ENCODE measurements at regions not wholly inside any gene's neighbourhood (a gene's known extent, or its start where the extent isn't known, plus 50 kb on each side); places are given as distances from the start of the nearest gene placed in this dataset.

- Histone ChIP-seq H3K27ac (no peak overlapping the region), H3K4me3 (no peak overlapping the region), H3K9me3 (ENCODE audit: low read depth, low read length) (no peaks in the 10 kb centered on the region), H3K9ac (ENCODE audit: insufficient read length) (no peak overlapping the region), H3K36me3 (ENCODE audit: insufficient read depth, low read length) (no peaks in the 10 kb centered on the region)
- no peak for TF ChIP-seq EZH2 (IDR thresholded peaks at IDR 0.05)
- TF ChIP-seq FOXP2 (optimal IDR thresholded peaks at IDR 0.05; ENCODE audit: control extremely low read depth, extremely low read length, insufficient read depth) = no peak
- no peak for TF ChIP-seq POLR2AphosphoS5 (IDR thresholded peaks at IDR 0.05; ENCODE audit: borderline replicate concordance, low read depth, low read length)
- DNase-seq (ENCODE audit: low read depth, low spot score) = no peak
Measured at GRCh38 chr18:55925772-55926171, 337.8 kb upstream of the TCF4 start.

DNA sequence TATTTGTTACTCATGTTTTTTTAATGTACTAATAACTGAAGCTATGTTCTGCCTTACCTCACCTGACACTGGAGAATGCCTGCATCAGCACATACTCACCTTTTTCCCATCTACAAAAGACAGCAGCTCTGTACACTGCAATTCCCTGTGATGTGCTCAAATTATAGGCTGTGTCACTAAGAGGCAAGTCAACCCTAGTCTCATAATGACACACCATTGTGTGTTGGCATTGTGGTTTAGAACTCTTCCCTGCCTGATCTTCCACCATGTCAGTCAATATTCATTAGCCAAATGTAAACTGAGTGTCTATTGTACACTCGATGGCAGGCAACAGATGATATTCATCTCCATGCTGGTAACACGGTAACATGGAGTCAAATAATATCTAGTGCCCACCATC, 332.1 kb upstream of the TCF4 start:
- no peaks in the 10 kb centered on the region for H3K9me3 ChIP-seq (ENCODE audit: low read depth, low read length)
- H3K36me3 ChIP-seq (ENCODE audit: insufficient read depth, low read length) = no peaks in the 10 kb centered on the region
- TF ChIP-seq EZH2 (IDR thresholded peaks at IDR 0.05) (no peak), FOXP2 (optimal IDR thresholded peaks at IDR 0.05; ENCODE audit: control extremely low read depth, extremely low read length, insufficient read depth) (no peak)
- H3K4me3 ChIP-seq = no peak overlapping the region
- H3K27ac ChIP-seq = no peak overlapping the region
- H3K9ac ChIP-seq (ENCODE audit: insufficient read length) = no peak overlapping the region
- no peak for DNase-seq (ENCODE audit: low read depth, low spot score)

DNA sequence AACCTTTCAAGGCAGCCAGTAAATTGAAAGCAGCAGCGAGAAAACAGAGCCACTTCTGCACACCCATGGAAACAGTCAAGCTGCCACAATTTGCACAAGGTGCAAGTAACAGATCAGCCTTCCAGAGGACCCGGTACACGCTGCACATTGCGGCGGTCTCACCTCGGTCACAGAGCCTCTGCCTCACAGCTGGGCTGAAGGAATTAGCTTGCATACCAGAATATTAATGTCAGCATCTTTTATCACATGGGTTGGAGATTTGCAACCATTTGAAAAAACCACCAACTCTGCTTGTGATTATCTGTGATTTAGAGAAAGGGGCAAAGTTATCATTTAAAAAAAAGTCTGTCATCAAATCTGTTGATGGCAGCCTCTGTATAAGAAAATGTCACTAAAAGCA, 330.5 kb upstream of the TCF4 start:
- no peaks in the 10 kb centered on the region for H3K36me3 ChIP-seq (ENCODE audit: insufficient read depth, low read length)
- H3K9ac ChIP-seq (ENCODE audit: insufficient read length) = no peak overlapping the region
- no peak for DNase-seq (ENCODE audit: low read depth, low spot score)
- TF ChIP-seq FOXP2 (optimal IDR thresholded peaks at IDR 0.05; ENCODE audit: control extremely low read depth, extremely low read length, insufficient read depth) (no peak), POLR2AphosphoS5 (IDR thresholded peaks at IDR 0.05; ENCODE audit: borderline replicate concordance, low read depth, low read length) (no peak), EZH2 (IDR thresholded peaks at IDR 0.05) (no peak)
- H3K27ac ChIP-seq = no peak overlapping the region
- peak overlapping the region; percentile 12; the same call in 1 of the 2 replicates for H3K4me3 ChIP-seq
- no peaks in the 10 kb centered on the region for H3K9me3 ChIP-seq (ENCODE audit: low read depth, low read length)

- Histone ChIP-seq H3K9me3 (ENCODE audit: low read depth, low read length) (no peaks in the 10 kb centered on the region), H3K36me3 (ENCODE audit: insufficient read depth, low read length) (no peaks in the 10 kb centered on the region), H3K27ac (no peak overlapping the region), H3K9ac (ENCODE audit: insufficient read length) (no peak overlapping the region), H3K4me3 (no peak overlapping the region)
- no peak for DNase-seq (ENCODE audit: low read depth, low spot score)
- no peak for TF ChIP-seq POLR2AphosphoS5 (IDR thresholded peaks at IDR 0.05; ENCODE audit: borderline replicate concordance, low read depth, low read length)
- no peak for TF ChIP-seq FOXP2 (optimal IDR thresholded peaks at IDR 0.05; ENCODE audit: control extremely low read depth, extremely low read length, insufficient read depth)
- no peak for TF ChIP-seq EZH2 (IDR thresholded peaks at IDR 0.05)
Measured at GRCh38 chr18:55912919-55913318, 324.9 kb upstream of the TCF4 start.

DNA sequence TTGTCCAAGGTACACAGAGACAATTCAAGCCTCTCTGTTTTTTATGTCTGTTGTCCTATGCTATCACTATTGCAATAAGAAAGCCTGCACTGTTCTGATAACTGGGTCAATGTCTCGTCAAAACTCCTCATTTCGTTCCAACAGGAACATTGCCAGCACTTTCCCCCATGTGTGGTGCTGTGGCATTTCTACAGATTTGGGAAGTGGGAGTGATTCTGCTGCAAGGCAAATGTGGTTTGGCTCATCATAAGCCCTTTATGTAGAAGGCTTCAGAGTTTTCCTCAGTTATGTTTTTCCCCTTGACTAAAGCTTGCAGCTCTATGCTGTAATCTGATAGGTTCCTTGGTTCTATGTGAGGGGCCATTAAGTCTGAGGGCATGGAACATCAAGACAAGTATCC, 324.1 kb upstream of the TCF4 start:
- TF ChIP-seq FOXP2 (optimal IDR thresholded peaks at IDR 0.05; ENCODE audit: control extremely low read depth, extremely low read length, insufficient read depth) = no peak
- no peak for TF ChIP-seq POLR2AphosphoS5 (IDR thresholded peaks at IDR 0.05; ENCODE audit: borderline replicate concordance, low read depth, low read length)
- no peak for TF ChIP-seq EZH2 (IDR thresholded peaks at IDR 0.05)
- DNase-seq (ENCODE audit: low read depth, low spot score) = peak; percentile 10

GRCh38 chr18:55910296-55910695, 322.3 kb upstream of the TCF4 start:
- TF ChIP-seq FOXP2 (optimal IDR thresholded peaks at IDR 0.05; ENCODE audit: control extremely low read depth, extremely low read length, insufficient read depth) = no peak
- no peak for TF ChIP-seq EZH2 (IDR thresholded peaks at IDR 0.05)
- TF ChIP-seq POLR2AphosphoS5 (IDR thresholded peaks at IDR 0.05; ENCODE audit: borderline replicate concordance, low read depth, low read length) = no peak
- no peaks in the 10 kb centered on the region for H3K9me3 ChIP-seq (ENCODE audit: low read depth, low read length)
- DNase-seq (ENCODE audit: low read depth, low spot score) = no peak
- no peak overlapping the region for H3K27ac ChIP-seq
- H3K36me3 ChIP-seq (ENCODE audit: insufficient read depth, low read length) = no peaks in the 10 kb centered on the region
- no peak overlapping the region for H3K9ac ChIP-seq (ENCODE audit: insufficient read length)
- no peak overlapping the region for H3K4me3 ChIP-seq

More for the DNA sequence above, 324.1 kb upstream of the TCF4 start:
- Histone ChIP-seq H3K36me3 (ENCODE audit: insufficient read depth, low read length) (no peaks in the 10 kb centered on the region), H3K27ac (no peak overlapping the region), H3K4me3 (no peak overlapping the region), H3K9me3 (ENCODE audit: low read depth, low read length) (no peaks in the 10 kb centered on the region), H3K9ac (ENCODE audit: insufficient read length) (no peak overlapping the region)

GRCh38 chr18:55908901-55909366, 320.9 kb upstream of the TCF4 start:
- H3K4me3 ChIP-seq = peak overlapping the region; percentile 60
- H3K36me3 ChIP-seq (ENCODE audit: insufficient read depth, low read length) = no peaks in the 10 kb centered on the region
- peak overlapping the region; percentile 37; the same call in 1 of the 2 replicates for H3K27ac ChIP-seq
- TF ChIP-seq FOXP2 (optimal IDR thresholded peaks at IDR 0.05; ENCODE audit: control extremely low read depth, extremely low read length, insufficient read depth) = no peak
- no peak for TF ChIP-seq POLR2AphosphoS5 (IDR thresholded peaks at IDR 0.05; ENCODE audit: borderline replicate concordance, low read depth, low read length)
- TF ChIP-seq EZH2 (IDR thresholded peaks at IDR 0.05) = no peak
- no peak for DNase-seq (ENCODE audit: low read depth, low spot score)
- H3K9me3 ChIP-seq (ENCODE audit: low read depth, low read length) = no peaks in the 10 kb centered on the region
- no peak overlapping the region for H3K9ac ChIP-seq (ENCODE audit: insufficient read length)

GRCh38 chr18:55907453-55908175, 319.6 kb upstream of the TCF4 start:
- Histone ChIP-seq H3K4me3 (peak overlapping the region; percentile 60), H3K27ac (no peak overlapping the region), H3K36me3 (ENCODE audit: insufficient read depth, low read length) (no peaks in the 10 kb centered on the region), H3K9ac (ENCODE audit: insufficient read length) (no peak overlapping the region), H3K9me3 (ENCODE audit: low read depth, low read length) (no peaks in the 10 kb centered on the region)
- no peak for DNase-seq (ENCODE audit: low read depth, low spot score)
- TF ChIP-seq POLR2AphosphoS5 (IDR thresholded peaks at IDR 0.05; ENCODE audit: borderline replicate concordance, low read depth, low read length) = no peak
- TF ChIP-seq EZH2 (IDR thresholded peaks at IDR 0.05) = no peak
- no peak for TF ChIP-seq FOXP2 (optimal IDR thresholded peaks at IDR 0.05; ENCODE audit: control extremely low read depth, extremely low read length, insufficient read depth)

DNA sequence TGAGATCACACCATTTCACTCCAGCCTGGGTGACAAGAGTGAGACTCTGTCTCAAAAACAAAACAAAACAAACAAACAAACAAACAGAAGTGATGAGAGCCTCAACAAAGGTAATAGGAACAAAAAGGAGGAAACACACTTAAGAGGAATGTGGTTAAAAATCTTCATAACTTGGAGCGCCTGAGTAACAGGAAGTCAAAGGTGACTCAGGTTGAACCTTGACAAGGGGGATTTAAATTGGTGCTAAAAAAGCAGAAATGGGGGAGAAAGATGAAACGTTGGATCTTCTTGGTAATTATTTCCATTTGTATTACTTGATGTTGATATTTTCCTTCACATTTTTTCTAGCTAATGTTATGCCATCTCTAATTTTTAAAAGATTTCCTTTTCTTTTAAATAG, 318.5 kb upstream of the TCF4 start:
- DNase-seq (ENCODE audit: low read depth, low spot score) = no peak
- H3K9ac ChIP-seq (ENCODE audit: insufficient read length) = no peak overlapping the region
- TF ChIP-seq FOXP2 (optimal IDR thresholded peaks at IDR 0.05; ENCODE audit: control extremely low read depth, extremely low read length, insufficient read depth) (no peak), EZH2 (IDR thresholded peaks at IDR 0.05) (no peak), POLR2AphosphoS5 (IDR thresholded peaks at IDR 0.05; ENCODE audit: borderline replicate concordance, low read depth, low read length) (no peak)
- H3K4me3 ChIP-seq = no peak overlapping the region
- H3K36me3 ChIP-seq (ENCODE audit: insufficient read depth, low read length) = no peaks in the 10 kb centered on the region
- H3K27ac ChIP-seq = no peak overlapping the region
- no peaks in the 10 kb centered on the region for H3K9me3 ChIP-seq (ENCODE audit: low read depth, low read length)

Measured in SK-N-MC (cell line).